Lung (tissue), 11 donors: ENCODE measurements at regions not wholly inside any gene's neighbourhood (a gene's known extent, or its start where the extent isn't known, plus 50 kb on each side); places are given as distances from the start of the nearest gene placed in this dataset.

Experiments
- ATAC-seq: fragments of 200-7000 bp; cut with Tn5 transposase; one replicate; pipeline ENCODE4 v1.9.1; 2020; ENCODE audit warnings: moderate number of reproducible peaks; ENCODE audit not compliant: insufficient read depth, low FRiP score
- DNase-seq, 3 donors: peaks; one replicate each; pipeline ENCODE4 v3.0.0-alpha.2; 2013 to 2017
- H3K27ac ChIP-seq, 2 donors: one replicate each; pipeline ENCODE4 v1.5.1; 2013; ENCODE audit warnings: mild to moderate bottlenecking in 2 of 2, moderate library complexity in 2 of 2, control low read depth in 1 of 2, inconsistent platforms in 1 of 2, low read depth in 1 of 2, low read length in 1 of 2
- H3K27me3 ChIP-seq, 3 donors: one replicate each; pipeline ENCODE4 v1.5.1; 2013; ENCODE audit warnings: low read length in 2 of 3; ENCODE audit not compliant: control insufficient read depth in 3 of 3, insufficient read depth in 3 of 3
- H3K36me3 ChIP-seq, 4 donors: one replicate each; pipeline ENCODE4 v1.5.1; 2013; ENCODE audit warnings: low read length in 4 of 4, mild to moderate bottlenecking in 1 of 4, moderate library complexity in 1 of 4; ENCODE audit not compliant: control insufficient read depth in 4 of 4, insufficient read depth in 4 of 4
- H3K4me1 ChIP-seq, 5 donors: one replicate each; pipeline ENCODE4 v1.5.1; 2013; ENCODE audit warnings: low read length in 5 of 5, mild to moderate bottlenecking in 2 of 5, moderate library complexity in 1 of 5; ENCODE audit not compliant: control insufficient read depth in 5 of 5, insufficient read depth in 5 of 5
- H3K4me3 ChIP-seq: one replicate; pipeline ENCODE4 v1.5.1; 2013; ENCODE audit warnings: mild to moderate bottlenecking, control low read depth, moderate library complexity
- H3K9ac ChIP-seq, 2 donors: one replicate each; pipeline ENCODE4 v1.5.1; 2013; ENCODE audit warnings: low read length in 2 of 2, control low read depth in 1 of 2; ENCODE audit not compliant: insufficient read depth in 1 of 2
- H3K9me3 ChIP-seq, 4 donors: one replicate each; pipeline ENCODE4 v1.5.1; 2013; ENCODE audit warnings: low read length in 3 of 4, mild to moderate bottlenecking in 1 of 4, moderate library complexity in 1 of 4; ENCODE audit not compliant: control insufficient read depth in 4 of 4, insufficient read depth in 3 of 4
- WGBS, 2 donors: extraction: QIAGEN DNeasy Blood & Tissue Kit; methylation state at CpG; one replicate each; pipeline ENCODE4 v1.1.7; 2013; 5-methylcytosine and 5-hydroxymethylcytosine counted together
- TF ChIP-seq, protein P1 (sequence below): IDR thresholded peaks from 2 replicates; pipeline ENCODE4 v1.5.1; 2012; ENCODE audit warnings: mild to moderate bottlenecking; ENCODE audit errors: control extremely low read depth, extremely low read depth
- donor health status: control.
- donor health status: control.
- donor health status: Bipolar disorder and iron deficiency.
- donor health status: healthy.
- donor health status: DM: yes; HTN: yes; CAD: no.

DNA sequence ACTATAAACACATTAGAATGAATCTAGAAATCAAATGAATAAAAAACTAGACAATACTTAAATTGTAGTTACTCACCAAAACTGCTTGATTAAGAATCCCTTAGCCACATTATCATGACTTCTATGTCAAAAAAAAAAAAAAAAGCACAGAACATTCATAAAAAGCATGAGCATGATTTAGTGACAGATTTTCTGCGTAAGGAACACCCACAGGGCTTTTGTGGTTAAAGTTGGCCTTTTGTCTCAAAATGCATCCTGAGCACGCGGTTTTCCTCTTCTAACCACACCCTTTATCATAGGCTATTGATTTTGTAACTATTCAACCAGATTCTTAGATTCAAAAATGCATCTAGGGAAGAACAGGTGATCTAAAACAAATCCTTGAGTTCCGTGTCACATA is 334.0 kb upstream of the NR2F2 start:
- DNase-seq (no peak), ATAC-seq (no peak)
- Histone ChIP-seq H3K9me3 (no peaks in the 10 kb centered on the region), H3K36me3 (no peaks in the 10 kb centered on the region), H3K27me3 (no peaks in the 10 kb centered on the region), H3K9ac (no peak overlapping the region), H3K27ac (no peak overlapping the region), H3K4me3 (no peak overlapping the region), H3K4me1 (peaks cover 0 to 8% (median 0%) of the 10 kb centered on the region in 5 donors)
- TF ChIP-seq, protein P1, sequence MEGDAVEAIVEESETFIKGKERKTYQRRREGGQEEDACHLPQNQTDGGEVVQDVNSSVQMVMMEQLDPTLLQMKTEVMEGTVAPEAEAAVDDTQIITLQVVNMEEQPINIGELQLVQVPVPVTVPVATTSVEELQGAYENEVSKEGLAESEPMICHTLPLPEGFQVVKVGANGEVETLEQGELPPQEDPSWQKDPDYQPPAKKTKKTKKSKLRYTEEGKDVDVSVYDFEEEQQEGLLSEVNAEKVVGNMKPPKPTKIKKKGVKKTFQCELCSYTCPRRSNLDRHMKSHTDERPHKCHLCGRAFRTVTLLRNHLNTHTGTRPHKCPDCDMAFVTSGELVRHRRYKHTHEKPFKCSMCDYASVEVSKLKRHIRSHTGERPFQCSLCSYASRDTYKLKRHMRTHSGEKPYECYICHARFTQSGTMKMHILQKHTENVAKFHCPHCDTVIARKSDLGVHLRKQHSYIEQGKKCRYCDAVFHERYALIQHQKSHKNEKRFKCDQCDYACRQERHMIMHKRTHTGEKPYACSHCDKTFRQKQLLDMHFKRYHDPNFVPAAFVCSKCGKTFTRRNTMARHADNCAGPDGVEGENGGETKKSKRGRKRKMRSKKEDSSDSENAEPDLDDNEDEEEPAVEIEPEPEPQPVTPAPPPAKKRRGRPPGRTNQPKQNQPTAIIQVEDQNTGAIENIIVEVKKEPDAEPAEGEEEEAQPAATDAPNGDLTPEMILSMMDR = no peak
- 28 to 65% methylated on average over 4 of the region's 4 CpGs for WGBS, 2 donors

DNA sequence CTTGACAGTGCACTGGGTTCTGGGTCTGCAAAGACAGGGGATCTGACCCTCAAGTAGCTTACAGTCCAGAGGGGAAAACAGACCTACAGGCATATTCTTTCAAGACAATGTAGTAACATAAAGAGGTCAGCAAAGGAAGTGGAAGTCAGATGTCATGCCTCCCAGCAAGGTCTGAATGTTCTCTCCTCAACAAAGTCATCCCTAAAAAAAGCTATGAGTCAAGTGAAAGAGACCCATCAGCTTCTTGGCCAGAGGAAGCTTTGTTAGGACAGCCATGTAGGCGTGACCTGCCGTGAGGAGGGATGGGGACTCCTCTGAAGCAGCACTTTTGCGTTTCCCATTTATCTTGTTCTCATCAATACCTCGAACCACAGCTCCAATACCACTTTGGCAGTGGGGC is 331.6 kb upstream of the NR2F2 start:
- DNase-seq (no peak), ATAC-seq (no peak)
- H3K36me3 ChIP-seq = no peaks in the 10 kb centered on the region
- peaks cover 0 to 13% (median 0%) of the 10 kb centered on the region in 5 donors for H3K4me1 ChIP-seq
- H3K9me3 ChIP-seq = no peaks in the 10 kb centered on the region
- WGBS, 2 donors = 91 to 95% methylated on average over 4 of the region's 4 CpGs
- H3K27ac ChIP-seq = no peak overlapping the region
- TF ChIP-seq, protein P1 = no peak
- no peak overlapping the region for H3K4me3 ChIP-seq
- H3K9ac ChIP-seq = no peak overlapping the region
- H3K27me3 ChIP-seq = no peaks in the 10 kb centered on the region

DNA sequence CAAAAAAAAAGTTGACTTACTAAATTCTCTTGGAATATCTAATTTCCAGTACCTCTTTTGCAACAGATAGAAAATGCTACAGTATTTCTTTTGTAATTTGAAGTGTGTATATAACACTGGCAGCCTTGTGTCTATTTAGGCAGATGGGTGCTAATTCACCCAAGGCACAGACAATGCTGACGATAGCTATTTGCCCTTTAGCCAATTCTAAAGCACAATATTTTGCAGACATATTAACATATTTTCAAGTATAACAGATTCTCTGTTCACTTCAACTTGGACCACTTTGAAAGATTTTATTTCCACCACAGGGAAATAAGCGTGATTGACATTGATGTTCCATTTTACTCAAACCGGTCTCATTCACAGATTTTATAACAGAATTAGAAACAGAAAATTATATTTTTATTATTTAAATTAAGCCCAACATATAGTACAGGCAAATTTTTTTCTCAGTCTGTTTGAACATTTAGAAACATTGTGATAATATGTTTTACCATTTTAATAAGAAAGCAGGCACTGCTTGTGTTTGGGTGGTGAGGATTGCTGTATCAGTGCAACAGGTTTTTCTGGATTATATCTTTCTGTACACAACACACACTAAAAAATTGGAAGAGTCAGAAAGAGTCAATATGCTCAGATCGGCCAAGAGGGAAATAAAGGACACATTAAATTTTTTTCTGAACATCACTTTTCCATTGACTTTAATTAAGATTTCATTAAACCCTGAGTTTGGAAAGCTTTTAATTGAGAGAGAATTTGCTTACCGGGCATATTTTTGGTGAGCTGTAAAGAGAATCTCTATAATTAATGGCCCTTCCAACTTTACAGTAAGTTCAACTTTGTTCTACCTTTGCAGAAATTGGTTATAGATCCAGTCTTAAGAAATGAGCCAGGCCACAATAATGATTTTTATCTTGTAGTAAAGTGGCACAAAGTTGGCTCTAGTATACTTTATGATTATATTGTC is 327.3 kb upstream of the NR2F2 start:
- TF ChIP-seq, protein P1 = no peak
- Histone ChIP-seq H3K4me1 (peaks cover 0 to 25% (median 0%) of the 10 kb centered on the region in 5 donors), H3K9me3 (no peaks in the 10 kb centered on the region), H3K4me3 (no peak overlapping the region), H3K9ac (no peak overlapping the region), H3K27me3 (no peaks in the 10 kb centered on the region), H3K36me3 (no peaks in the 10 kb centered on the region), H3K27ac (no peak overlapping the region)
- 93 to 95% methylated on average over 5 of the region's 5 CpGs for WGBS, 2 donors
- no peak for ATAC-seq
- no peak for DNase-seq
